AG08396 (cell line): ENCODE measurements at regions not wholly inside any gene's neighbourhood (a gene's known extent, or its start where the extent isn't known, plus 50 kb on each side); places are given as distances from the start of the nearest gene placed in this dataset.

Experiments
- DNase-seq: peaks from one replicate; pipeline ENCODE4 v3.0.0; 2012; ENCODE audit warnings: low spot score, mixed read lengths

DNA sequence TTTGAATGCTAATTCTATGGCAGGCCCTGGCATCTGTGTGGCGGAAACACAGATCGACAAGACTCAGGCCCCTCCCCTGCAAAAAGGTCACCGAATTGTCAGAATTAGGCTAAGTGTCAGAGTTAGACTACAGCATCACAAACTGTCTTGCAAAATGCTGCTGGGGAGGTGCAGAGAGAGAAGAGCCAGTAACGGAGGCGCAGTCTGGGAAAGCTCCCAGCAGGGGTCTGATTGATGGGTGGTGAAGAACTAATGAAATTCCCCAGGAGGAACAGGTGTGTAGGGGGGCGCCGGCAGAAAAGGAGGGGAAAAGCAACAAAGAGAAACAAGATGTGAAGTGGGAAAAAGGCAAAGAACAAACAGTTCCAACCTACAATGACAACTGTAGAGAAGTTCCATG lies 72.7 kb upstream of the TAMM41 start:
- no peak for DNase-seq

DNA sequence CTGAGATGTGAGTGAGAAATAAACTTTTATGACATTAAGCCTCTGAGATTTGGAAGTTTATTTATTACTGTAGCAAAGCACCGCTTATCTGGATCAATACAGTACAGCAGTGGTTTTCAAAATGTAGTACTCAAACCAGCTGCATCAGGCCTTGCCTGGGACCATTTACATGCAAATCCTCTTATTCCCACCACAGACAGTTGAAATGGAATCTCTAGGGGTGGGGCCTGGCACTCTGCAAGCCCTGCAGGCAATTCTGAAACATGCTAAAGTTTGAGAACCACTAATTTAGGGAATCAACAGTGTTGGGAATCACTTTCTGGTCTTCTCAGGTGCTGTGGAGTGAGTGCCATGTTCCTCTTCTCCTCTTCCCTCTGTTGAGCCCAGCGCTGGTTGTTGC lies 77.8 kb upstream of the TAMM41 start:
- no peak for DNase-seq

GRCh38 chr3:11928381-11928780 lies 75.8 kb upstream of the SYN2 start:
- no peak for DNase-seq

DNA sequence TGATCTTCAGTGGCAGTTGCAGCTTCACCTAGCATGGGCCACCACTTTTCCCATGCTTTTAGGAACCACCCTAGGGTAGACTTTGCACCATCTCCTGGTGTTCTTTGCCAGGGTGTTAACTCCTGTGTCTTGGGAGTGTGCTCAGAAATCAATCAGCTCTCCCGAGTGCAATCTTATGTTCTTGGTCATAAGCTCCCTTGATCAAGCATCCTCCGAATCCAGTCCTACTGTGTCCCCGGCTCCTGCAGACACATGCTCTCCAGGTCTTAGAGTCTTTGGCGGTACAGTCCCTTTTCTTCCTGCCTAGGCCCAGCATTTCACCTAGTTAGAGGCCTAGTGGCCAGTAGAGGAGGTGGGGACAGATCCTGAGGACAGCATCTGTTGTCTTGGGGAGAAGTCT lies 74.7 kb upstream of the SYN2 start:
- no peak for DNase-seq

DNA sequence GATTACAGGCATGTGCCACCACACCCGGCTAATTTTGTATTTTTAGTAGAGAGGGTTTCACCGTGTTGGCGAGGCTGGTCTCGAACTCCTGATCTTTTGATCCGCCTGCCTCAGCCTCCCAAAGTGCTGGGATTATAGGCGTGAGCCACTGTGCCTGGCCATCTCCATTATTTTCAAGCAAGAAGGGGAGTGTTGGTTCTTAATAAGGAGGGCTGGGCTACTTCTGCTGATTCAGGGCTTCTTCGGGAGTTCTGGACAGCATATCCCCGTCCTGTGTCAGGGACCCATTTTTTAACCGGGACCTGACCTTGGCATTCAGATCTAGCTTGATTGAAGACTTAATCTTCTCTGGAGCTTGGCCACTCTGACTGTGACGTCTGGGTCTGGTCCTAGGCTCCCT lies 74.1 kb upstream of the SYN2 start:
- no peak for DNase-seq

GRCh38 chr3:11932636-11933035 lies 71.6 kb upstream of the SYN2 start:
- no peak for DNase-seq

DNA sequence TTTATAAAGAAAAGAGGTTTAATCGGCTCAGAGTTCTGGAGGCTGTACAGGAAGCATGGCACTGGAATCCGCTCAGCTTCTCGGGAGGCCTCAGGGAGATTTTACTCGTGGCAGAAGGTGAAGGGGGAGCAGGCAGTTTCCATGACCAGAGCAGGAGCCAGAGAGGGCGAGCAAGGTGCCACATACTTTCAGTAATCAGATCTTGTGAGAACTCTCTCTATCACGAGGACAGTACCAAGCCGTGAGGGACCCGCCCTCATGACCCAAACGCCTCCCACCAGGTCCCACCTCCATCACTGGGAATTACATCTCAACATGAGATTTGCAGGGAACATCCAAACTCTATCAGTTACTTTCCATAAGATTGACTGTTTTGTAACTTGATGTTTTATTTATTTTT lies 70.7 kb upstream of the SYN2 start:
- DNase-seq, result no peak

DNA sequence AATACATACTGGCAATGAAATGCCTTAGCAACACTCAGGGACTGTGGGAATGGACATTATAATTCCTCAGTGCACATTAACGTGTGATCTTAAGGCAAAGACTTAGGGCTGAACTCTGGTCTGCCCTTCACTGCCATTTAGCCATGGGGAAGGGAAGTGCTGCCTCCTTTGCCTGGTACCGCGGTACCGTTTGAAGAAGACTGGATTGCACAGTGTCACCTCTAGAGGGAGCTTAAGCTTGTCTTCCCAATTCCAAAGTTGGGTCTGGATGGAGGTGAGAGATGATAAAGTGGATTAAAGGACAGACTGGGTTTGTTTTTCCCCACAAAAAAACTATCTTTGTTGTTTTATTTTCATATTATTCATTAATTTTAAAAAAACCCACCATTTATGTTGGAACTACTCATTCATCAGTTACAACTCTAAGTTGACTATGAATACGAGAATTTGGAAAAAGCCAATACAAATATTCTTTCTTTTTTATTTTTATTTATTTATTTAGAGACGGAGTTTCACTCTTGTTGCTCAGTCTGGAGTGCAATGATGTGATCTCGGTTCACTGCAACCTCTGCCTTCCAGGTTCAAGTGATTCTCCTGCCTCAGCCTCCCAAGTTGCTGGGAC lies 60.0 kb upstream of the SYN2 start:
- peak; percentile 29 for DNase-seq

DNA sequence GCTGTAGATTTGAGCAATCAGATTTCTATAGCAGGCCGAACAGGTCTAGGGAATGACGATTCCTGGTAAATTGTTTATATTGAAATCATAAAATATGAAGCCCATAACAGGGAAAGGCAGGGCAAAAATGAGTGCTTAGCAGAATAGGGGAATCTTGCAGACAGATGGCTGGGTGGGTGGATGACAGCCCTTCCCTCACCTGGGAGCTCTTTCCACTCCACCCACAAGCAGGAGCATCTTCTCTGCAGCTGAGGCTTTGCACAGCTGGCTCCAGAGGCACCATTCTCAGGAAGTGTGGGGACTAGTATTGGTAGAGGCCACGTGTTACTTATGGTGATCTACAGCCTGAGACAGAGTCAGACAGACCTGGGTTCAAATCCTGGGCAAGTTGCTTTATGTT lies 55.9 kb upstream of the SYN2 start:
- DNase-seq, result no peak

- no peak for DNase-seq
These were observed 55.3 kb upstream of the SYN2 start for GRCh38 chr3:11948866-11949265.

GRCh38 chr3:11949351-11949750 lies 54.8 kb upstream of the SYN2 start:
- no peak for DNase-seq

DNA sequence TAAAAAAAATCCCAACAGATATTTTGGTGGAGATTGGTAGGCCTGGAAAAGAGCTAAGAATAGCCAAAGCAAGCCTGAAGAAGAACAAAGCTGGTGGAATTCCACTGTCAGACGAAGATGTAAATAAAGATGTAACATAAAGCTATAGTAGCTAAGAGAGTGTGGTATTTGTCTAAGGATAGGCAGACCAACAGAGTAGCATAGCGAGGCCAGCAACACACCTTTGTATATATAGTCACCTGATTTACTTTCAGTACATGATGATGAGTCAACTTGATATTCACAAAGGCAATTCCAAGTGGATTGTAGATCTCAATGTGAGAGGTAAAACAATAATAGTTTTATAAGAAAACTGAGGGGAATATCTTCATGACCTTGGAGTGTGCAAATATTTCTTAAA lies 53.6 kb upstream of the SYN2 start:
- no peak for DNase-seq

- no peak for DNase-seq
These were observed 50.8 kb upstream of the SYN2 start for GRCh38 chr3:11953350-11953749.

- DNase-seq, result no peak
These were observed 50.4 kb upstream of the SYN2 start for GRCh38 chr3:11953778-11954177.

GRCh38 chr3:11954312-11954934 lies 49.8 kb upstream of the SYN2 start:
- no peak for DNase-seq
